Hepatocyte (in vitro differentiated cells): ENCODE measurements at regions not wholly inside any gene's neighbourhood (a gene's known extent, or its start where the extent isn't known, plus 50 kb on each side); places are given as distances from the start of the nearest gene placed in this dataset.

Experiments
- DNase-seq: peaks from one replicate; pipeline ENCODE4 v3.0.0-alpha.2; 2016; ENCODE audit warnings: low spot score
- H2AFZ ChIP-seq: fragments of 200-600 bp; sonication (generic); 2 replicates; pipeline ENCODE4 v1.6.0; 2016; ENCODE audit warnings: antibody characterized with exemption, mild to moderate bottlenecking
- H3K27ac ChIP-seq: fragments of 200-600 bp; sonication (generic); 2 replicates; pipeline ENCODE4 v1.5.1; 2016; ENCODE audit warnings: mild to moderate bottlenecking
- H3K27me3 ChIP-seq: fragments of 200-600 bp; sonication (generic); 2 replicates; pipeline ENCODE4 v1.6.1; 2016
- H3K36me3 ChIP-seq: fragments of 200-600 bp; sonication (generic); replicated peaks from 2 replicates; pipeline ENCODE4 v1.5.1; 2016; ENCODE audit warnings: low read depth; ENCODE audit not compliant: insufficient read depth
- H3K4me1 ChIP-seq: fragments of 200-600 bp; sonication (generic); 2 replicates; pipeline ENCODE4 v1.5.1; 2016; ENCODE audit warnings: mild to moderate bottlenecking, moderate library complexity; ENCODE audit not compliant: insufficient read depth
- H3K4me2 ChIP-seq: fragments of 200-600 bp; sonication (generic); 2 replicates; pipeline ENCODE4 v1.6.0; 2016
- H3K4me3 ChIP-seq: fragments of 200-600 bp; sonication (generic); 2 replicates; pipeline ENCODE4 v1.5.1; 2016; ENCODE audit warnings: mild to moderate bottlenecking
- H3K79me2 ChIP-seq: fragments of 200-600 bp; sonication (generic); 2 replicates; pipeline ENCODE4 v1.6.0; 2017; ENCODE audit warnings: mild to moderate bottlenecking
- H3K9me2 ChIP-seq: fragments of 200-600 bp; sonication (generic); replicated peaks from 2 replicates; pipeline ENCODE4 v1.6.0; 2017; ENCODE audit warnings: mild to moderate bottlenecking; ENCODE audit not compliant: insufficient read depth
- H3K9me3 ChIP-seq: fragments of 200-600 bp; sonication (generic); 2 replicates; pipeline ENCODE4 v1.5.1; 2016; ENCODE audit warnings: low read depth, mild to moderate bottlenecking
- H4K20me1 ChIP-seq: fragments of 200-600 bp; sonication (generic); 2 replicates; pipeline ENCODE4 v1.6.0; 2016; ENCODE audit warnings: mild to moderate bottlenecking; ENCODE audit not compliant: insufficient read depth, poor library complexity, severe bottlenecking
- CTCF ChIP-seq: fragments of 200-600 bp; sonication (generic); IDR thresholded peaks from 2 replicates; pipeline ENCODE4 v1.5.1; 2016; ENCODE audit warnings: antibody characterized with exemption, mild to moderate bottlenecking; ENCODE audit not compliant: poor library complexity
- EZH2 ChIP-seq: fragments of 200-600 bp; sonication (generic); IDR thresholded peaks from 2 replicates; pipeline ENCODE4 v1.6.1; 2016; ENCODE audit warnings: antibody characterized with exemption, mild to moderate bottlenecking, borderline replicate concordance
- EZH2phosphoT487 ChIP-seq: fragments of 200-600 bp; sonication (generic); IDR thresholded peaks from one replicate; pipeline ENCODE4 v1.6.1; 2018; ENCODE audit warnings: antibody characterized with exemption, mild to moderate bottlenecking, low read depth, moderate library complexity; ENCODE audit not compliant: unreplicated experiment, severe bottlenecking
- WGBS: methylation state at CpG from one replicate; pipeline ENCODE4 v1.1.6; 2016; ENCODE audit warnings: low lambda C conversion rate; ENCODE audit errors: missing lambda C conversion rate; 5-methylcytosine and 5-hydroxymethylcytosine counted together

DNA sequence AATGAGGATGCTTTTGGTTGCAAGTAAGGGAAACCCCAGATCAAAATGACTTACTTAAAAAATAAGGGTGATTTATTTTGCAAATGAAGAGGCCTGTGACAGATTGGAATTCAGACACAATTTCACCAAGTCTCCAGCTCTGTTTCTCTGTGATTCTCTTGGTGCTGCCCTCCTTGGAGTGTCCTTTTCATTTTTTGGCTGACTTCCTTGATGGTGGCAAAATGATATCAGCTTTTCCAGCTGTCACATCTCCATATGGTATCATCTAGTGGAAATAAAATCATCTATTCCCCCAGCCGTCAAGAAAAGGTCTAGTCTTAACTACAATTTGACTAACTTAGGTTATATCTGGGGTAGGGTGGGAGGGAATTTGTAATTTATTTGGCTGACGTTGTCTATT is 68.5 kb upstream of the SLC25A26 start:
- H3K36me3 ChIP-seq = no peaks in the 10 kb centered on the region
- no peaks in the 10 kb centered on the region for H3K27me3 ChIP-seq
- no peaks in the 10 kb centered on the region for H3K79me2 ChIP-seq
- no peak overlapping the region for H3K4me3 ChIP-seq
- H3K4me1 ChIP-seq = peaks cover 8% of the 10 kb centered on the region
- H3K9me2 ChIP-seq = no peaks in the 10 kb centered on the region
- no peaks in the 10 kb centered on the region for H3K9me3 ChIP-seq
- H4K20me1 ChIP-seq = no peaks in the 10 kb centered on the region
- WGBS = 83% methylated on average over 2 of the region's 2 CpGs
- no peak for DNase-seq
- no peak overlapping the region for H2AFZ ChIP-seq
- no peak overlapping the region for H3K27ac ChIP-seq
- no peak overlapping the region for H3K4me2 ChIP-seq
- TF ChIP-seq EZH2 = no peak
- no peak for TF ChIP-seq EZH2phosphoT487
- TF ChIP-seq CTCF = no peak

- H3K27ac ChIP-seq = no peak overlapping the region
- peaks cover 8% of the 10 kb centered on the region for H3K4me1 ChIP-seq
- H2AFZ ChIP-seq = no peak overlapping the region
- H3K4me2 ChIP-seq = no peak overlapping the region
- no peaks in the 10 kb centered on the region for H3K9me2 ChIP-seq
- no peaks in the 10 kb centered on the region for H3K79me2 ChIP-seq
- 93% methylated on average over 5 of the region's 5 CpGs for WGBS
- no peaks in the 10 kb centered on the region for H3K27me3 ChIP-seq
- H4K20me1 ChIP-seq = no peaks in the 10 kb centered on the region
- DNase-seq = no peak
- no peaks in the 10 kb centered on the region for H3K9me3 ChIP-seq
- no peaks in the 10 kb centered on the region for H3K36me3 ChIP-seq
- no peak for TF ChIP-seq CTCF
- TF ChIP-seq EZH2phosphoT487 = no peak
- no peak for TF ChIP-seq EZH2
- no peak overlapping the region for H3K4me3 ChIP-seq
Observed at GRCh38 chr3:66150977-66151376, 69.8 kb upstream of the SLC25A26 start.

DNA sequence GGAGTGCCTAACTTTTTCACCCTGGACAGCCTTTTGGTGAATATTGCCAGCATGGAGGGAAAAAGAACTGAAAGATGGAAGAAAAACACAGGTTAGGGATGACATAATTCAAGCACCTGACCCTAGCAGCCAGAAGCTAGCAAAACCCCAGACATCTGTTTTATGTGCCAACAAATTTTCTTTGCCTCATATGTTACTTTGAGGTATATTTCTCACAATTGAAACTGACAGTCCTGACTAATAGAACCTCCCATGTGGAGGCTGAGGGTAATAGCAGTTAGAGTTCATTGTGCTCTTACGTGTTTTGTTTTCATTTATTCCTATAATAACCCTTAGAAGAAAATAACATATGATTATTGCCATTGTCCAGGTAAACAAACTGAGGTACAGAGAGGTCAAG is 71.5 kb upstream of the SLC25A26 start:
- H4K20me1 ChIP-seq = no peaks in the 10 kb centered on the region
- no peaks in the 10 kb centered on the region for H3K9me2 ChIP-seq
- no peak for DNase-seq
- no peak overlapping the region for H3K4me2 ChIP-seq
- 72% methylated on average over 1 of the region's 1 CpG for WGBS
- H3K79me2 ChIP-seq = no peaks in the 10 kb centered on the region
- H2AFZ ChIP-seq = no peak overlapping the region
- H3K27me3 ChIP-seq = no peaks in the 10 kb centered on the region
- H3K4me3 ChIP-seq = no peak overlapping the region
- no peaks in the 10 kb centered on the region for H3K36me3 ChIP-seq
- no peak overlapping the region for H3K27ac ChIP-seq
- TF ChIP-seq EZH2phosphoT487 (no peak), CTCF (no peak), EZH2 (no peak)
- no peaks in the 10 kb centered on the region for H3K9me3 ChIP-seq
- peaks cover 1% of the 10 kb centered on the region for H3K4me1 ChIP-seq

- DNase-seq = no peak
- H3K9me3 ChIP-seq = no peaks in the 10 kb centered on the region
Observed at GRCh38 chr3:66145408-66145733, 75.4 kb upstream of the SLC25A26 start.

More at GRCh38 chr3:66145408-66145733, 75.4 kb upstream of the SLC25A26 start:
- H3K79me2 ChIP-seq = no peaks in the 10 kb centered on the region
- no peak for TF ChIP-seq CTCF
- TF ChIP-seq EZH2phosphoT487 = no peak
- no peak for TF ChIP-seq EZH2
- no peak overlapping the region for H2AFZ ChIP-seq
- H3K36me3 ChIP-seq = no peaks in the 10 kb centered on the region
- no peak overlapping the region for H3K27ac ChIP-seq
- H3K4me2 ChIP-seq = no peak overlapping the region
- H3K27me3 ChIP-seq = no peaks in the 10 kb centered on the region
- no peaks in the 10 kb centered on the region for H3K4me1 ChIP-seq
- H3K4me3 ChIP-seq = no peak overlapping the region
- H4K20me1 ChIP-seq = no peaks in the 10 kb centered on the region
- no peaks in the 10 kb centered on the region for H3K9me2 ChIP-seq
